Femur (tissue), 1 donor: ENCODE measurements at regions not wholly inside any gene's neighbourhood (a gene's known extent, or its start where the extent isn't known, plus 50 kb on each side); places are given as distances from the start of the nearest gene placed in this dataset.

Experiments used
- DNase-seq: peaks from one replicate; pipeline ENCODE4 v3.0.0-alpha.2; 2017

GRCh38 chr4:31548823-31549222, 828.7 kb downstream of the PCDH7 start:
- DNase-seq: no peak

GRCh38 chr4:31549256-31549655, 829.1 kb downstream of the PCDH7 start:
- no peak for DNase-seq

GRCh38 chr4:31557437-31557836, 837.3 kb downstream of the PCDH7 start:
- DNase-seq: no peak

GRCh38 chr4:31573554-31573953, 853.4 kb downstream of the PCDH7 start:
- DNase-seq: no peak

- no peak for DNase-seq
Measured at GRCh38 chr4:31575504-31575903, 855.3 kb downstream of the PCDH7 start.

- no peak for DNase-seq
Measured at GRCh38 chr4:31580843-31581242, 860.7 kb downstream of the PCDH7 start.

GRCh38 chr4:31585503-31585902, 865.3 kb downstream of the PCDH7 start:
- no peak for DNase-seq

GRCh38 chr4:31592293-31592692, 872.1 kb downstream of the PCDH7 start:
- DNase-seq: no peak

GRCh38 chr4:31595496-31595895, 875.3 kb downstream of the PCDH7 start:
- DNase-seq: no peak

GRCh38 chr4:31598639-31599038, 878.5 kb downstream of the PCDH7 start:
- DNase-seq: no peak

- DNase-seq: no peak
Measured at GRCh38 chr4:31601793-31602192, 881.6 kb downstream of the PCDH7 start.

- no peak for DNase-seq
Measured at GRCh38 chr4:31613946-31614623, 893.9 kb downstream of the PCDH7 start.

- no peak for DNase-seq
Measured at GRCh38 chr4:31617667-31618066, 897.5 kb downstream of the PCDH7 start.

- no peak for DNase-seq
Measured at GRCh38 chr4:31620476-31620875, 900.3 kb downstream of the PCDH7 start.

- no peak for DNase-seq
Measured at GRCh38 chr4:31645236-31645635, 925.1 kb downstream of the PCDH7 start.

- DNase-seq: no peak
Measured at GRCh38 chr4:31647786-31648185, 927.6 kb downstream of the PCDH7 start.

- no peak for DNase-seq
Measured at GRCh38 chr4:31649878-31650277, 929.7 kb downstream of the PCDH7 start.

GRCh38 chr4:31651541-31651940, 931.4 kb downstream of the PCDH7 start:
- no peak for DNase-seq

GRCh38 chr4:31655328-31655727, 935.2 kb downstream of the PCDH7 start:
- no peak for DNase-seq

- DNase-seq: no peak
Measured at GRCh38 chr4:31657859-31658570, 937.8 kb downstream of the PCDH7 start.

- no peak for DNase-seq
Measured at GRCh38 chr4:31660916-31661315, 940.7 kb downstream of the PCDH7 start.

- DNase-seq: no peak
Measured at GRCh38 chr4:31662951-31663350, 942.8 kb downstream of the PCDH7 start.

GRCh38 chr4:31667686-31668085, 947.5 kb downstream of the PCDH7 start:
- no peak for DNase-seq

- no peak for DNase-seq
Measured at GRCh38 chr4:31674313-31674947, 954.3 kb downstream of the PCDH7 start.
